ENCODE measurements at regions not wholly inside any gene's neighbourhood (a gene's known extent, or its start where the extent isn't known, plus 50 kb on each side); places are given as distances from the start of the nearest gene placed in this dataset.
"Not testable (repeated sequence)": the region's sequence is repeated elsewhere in the genome, so short reads cannot be mapped to it uniquely, and the experiment has no call there.

- no peaks in the 10 kb centered on the region for H3K4me1 ChIP-seq (ENCODE audit: insufficient read depth, poor library complexity, severe bottlenecking)
- no peaks in the 10 kb centered on the region for H3K9me3 ChIP-seq (ENCODE audit: severe bottlenecking)
- no peak overlapping the region for H3K27ac ChIP-seq (ENCODE audit: poor library complexity, severe bottlenecking)
- no peaks in the 10 kb centered on the region for H3K36me3 ChIP-seq (ENCODE audit: low read depth)
- DNase-seq (ENCODE audit: low spot score) (no peak), ATAC-seq (ENCODE audit: low read depth) (no peak)
- no peak overlapping the region for H3K4me3 ChIP-seq (ENCODE audit: severe bottlenecking)
- no peak for TF ChIP-seq CTCF (IDR thresholded peaks at IDR 0.05; ENCODE audit: poor library complexity, severe bottlenecking)
- no peaks in the 10 kb centered on the region for H3K27me3 ChIP-seq (ENCODE audit: insufficient read depth, poor library complexity, severe bottlenecking)
Measured at GRCh38 chr7:52609511-52609910, 425.9 kb upstream of the POM121L12 start.

GRCh38 chr7:52592698-52593097, 442.7 kb upstream of the POM121L12 start:
- Histone ChIP-seq H3K4me3 (ENCODE audit: severe bottlenecking) (no peak overlapping the region), H3K9me3 (ENCODE audit: severe bottlenecking) (no peaks in the 10 kb centered on the region), H3K27ac (ENCODE audit: poor library complexity, severe bottlenecking) (no peak overlapping the region), H3K4me1 (ENCODE audit: insufficient read depth, poor library complexity, severe bottlenecking) (no peaks in the 10 kb centered on the region), H3K27me3 (ENCODE audit: insufficient read depth, poor library complexity, severe bottlenecking) (peaks cover 3% of the 10 kb centered on the region), H3K36me3 (ENCODE audit: low read depth) (no peaks in the 10 kb centered on the region)
- DNase-seq (ENCODE audit: low spot score), result no peak
- no peak for ATAC-seq (ENCODE audit: low read depth)
- peak; percentile 15 for TF ChIP-seq CTCF (IDR thresholded peaks at IDR 0.05; ENCODE audit: poor library complexity, severe bottlenecking)

- no peak for ATAC-seq (ENCODE audit: low read depth)
- H3K4me1 ChIP-seq (ENCODE audit: insufficient read depth, poor library complexity, severe bottlenecking), result no peaks in the 10 kb centered on the region
Measured at GRCh38 chr7:52586704-52587103, 448.7 kb upstream of the POM121L12 start.

GRCh38 chr7:52584041-52584440, 451.4 kb upstream of the POM121L12 start:
- ATAC-seq (ENCODE audit: low read depth) (no peak), DNase-seq (ENCODE audit: low spot score) (no peak)
- TF ChIP-seq CTCF (IDR thresholded peaks at IDR 0.05; ENCODE audit: poor library complexity, severe bottlenecking), result no peak
- Histone ChIP-seq H3K4me1 (ENCODE audit: insufficient read depth, poor library complexity, severe bottlenecking) (no peaks in the 10 kb centered on the region), H3K27ac (ENCODE audit: poor library complexity, severe bottlenecking) (no peak overlapping the region), H3K27me3 (ENCODE audit: insufficient read depth, poor library complexity, severe bottlenecking) (no peaks in the 10 kb centered on the region), H3K36me3 (ENCODE audit: low read depth) (no peaks in the 10 kb centered on the region), H3K9me3 (ENCODE audit: severe bottlenecking) (no peaks in the 10 kb centered on the region), H3K4me3 (ENCODE audit: severe bottlenecking) (no peak overlapping the region)

More at GRCh38 chr7:52586704-52587103, 448.7 kb upstream of the POM121L12 start:
- Histone ChIP-seq H3K27me3 (ENCODE audit: insufficient read depth, poor library complexity, severe bottlenecking) (no peaks in the 10 kb centered on the region), H3K36me3 (ENCODE audit: low read depth) (no peaks in the 10 kb centered on the region), H3K27ac (ENCODE audit: poor library complexity, severe bottlenecking) (no peak overlapping the region), H3K4me3 (ENCODE audit: severe bottlenecking) (no peak overlapping the region), H3K9me3 (ENCODE audit: severe bottlenecking) (no peaks in the 10 kb centered on the region)
- no peak for TF ChIP-seq CTCF (IDR thresholded peaks at IDR 0.05; ENCODE audit: poor library complexity, severe bottlenecking)
- DNase-seq (ENCODE audit: low spot score), result no peak

- not testable (repeated sequence) for H3K27ac ChIP-seq (ENCODE audit: poor library complexity, severe bottlenecking); H3K9me3 ChIP-seq (ENCODE audit: severe bottlenecking); DNase-seq (ENCODE audit: low spot score); H3K4me1 ChIP-seq (ENCODE audit: insufficient read depth, poor library complexity, severe bottlenecking); H3K36me3 ChIP-seq (ENCODE audit: low read depth); H3K4me3 ChIP-seq (ENCODE audit: severe bottlenecking); ATAC-seq (ENCODE audit: low read depth); H3K27me3 ChIP-seq (ENCODE audit: insufficient read depth, poor library complexity, severe bottlenecking)
Measured at GRCh38 chr7:52573141-52573540, 462.3 kb upstream of the POM121L12 start.

Measured in RWPE2 (cell line).